ENCODE measurements at regions not wholly inside any gene's neighbourhood (a gene's known extent, or its start where the extent isn't known, plus 50 kb on each side); places are given as distances from the start of the nearest gene placed in this dataset.

GRCh38 chr13:89751432-89751930 lies 1596.0 kb upstream of the MIR17HG start:
- TF ChIP-seq CTCF (IDR thresholded peaks at IDR 0.05) (no peak), POLR2A (IDR thresholded peaks at IDR 0.05) (no peak), POLR2AphosphoS5 (IDR thresholded peaks at IDR 0.05) (no peak)
- Histone ChIP-seq H3K36me3 (no peaks in the 10 kb centered on the region), H3K27ac (no peak overlapping the region), H3K9me3 (peaks cover 4 to 9% of the 10 kb centered on the region in 2 donors), H3K27me3 (no peaks in the 10 kb centered on the region), H3K4me3 (no peak overlapping the region), H3K4me1 (no peaks in the 10 kb centered on the region)
- no peak for DNase-seq (ENCODE audit: low spot score in 2 of 2)
- intact Hi-C loops (cut with DNase I; ENCODE audit: low total_unique reads) = no loop called here

GRCh38 chr13:89752394-89752793 lies 1595.1 kb upstream of the MIR17HG start:
- no peaks in the 10 kb centered on the region for H3K27me3 ChIP-seq
- H3K4me3 ChIP-seq = no peak overlapping the region
- H3K36me3 ChIP-seq = no peaks in the 10 kb centered on the region
- H3K4me1 ChIP-seq = no peaks in the 10 kb centered on the region
- peaks cover 4 to 13% of the 10 kb centered on the region in 2 donors for H3K9me3 ChIP-seq
- no peak for DNase-seq (ENCODE audit: low spot score in 2 of 2)
- intact Hi-C loops (cut with DNase I; ENCODE audit: low total_unique reads) = no loop called here
- H3K27ac ChIP-seq = no peak overlapping the region
- TF ChIP-seq CTCF (IDR thresholded peaks at IDR 0.05) = no peak
- no peak for TF ChIP-seq POLR2A (IDR thresholded peaks at IDR 0.05)
- no peak for TF ChIP-seq POLR2AphosphoS5 (IDR thresholded peaks at IDR 0.05)

- no peak for TF ChIP-seq CTCF (IDR thresholded peaks at IDR 0.05)
- TF ChIP-seq POLR2AphosphoS5 (IDR thresholded peaks at IDR 0.05) = no peak
- TF ChIP-seq POLR2A (IDR thresholded peaks at IDR 0.05) = no peak
- DNase-seq (ENCODE audit: low spot score in 2 of 2) = no peak
- intact Hi-C loops (cut with DNase I; ENCODE audit: low total_unique reads) = no loop called here
- no peak overlapping the region for H3K4me3 ChIP-seq
- no peak overlapping the region for H3K27ac ChIP-seq
- H3K9me3 ChIP-seq = peaks cover 4 to 13% of the 10 kb centered on the region in 2 donors
- no peaks in the 10 kb centered on the region for H3K36me3 ChIP-seq
- H3K4me1 ChIP-seq = no peaks in the 10 kb centered on the region
- H3K27me3 ChIP-seq = no peaks in the 10 kb centered on the region
Observed at GRCh38 chr13:89755729-89756492, 1591.6 kb upstream of the MIR17HG start.

- DNase-seq (ENCODE audit: low spot score in 2 of 2) = no peak
- intact Hi-C loops (cut with DNase I; ENCODE audit: low total_unique reads) = no loop called here
- Histone ChIP-seq H3K27me3 (no peaks in the 10 kb centered on the region), H3K9me3 (no peaks in the 10 kb centered on the region), H3K27ac (no peak overlapping the region), H3K4me3 (no peak overlapping the region), H3K4me1 (no peaks in the 10 kb centered on the region), H3K36me3 (no peaks in the 10 kb centered on the region)
- TF ChIP-seq POLR2A (IDR thresholded peaks at IDR 0.05) (no peak), CTCF (IDR thresholded peaks at IDR 0.05) (no peak), POLR2AphosphoS5 (IDR thresholded peaks at IDR 0.05) (no peak)
Observed at GRCh38 chr13:89763005-89763404, 1584.5 kb upstream of the MIR17HG start.

- intact Hi-C loops (cut with DNase I; ENCODE audit: low total_unique reads) = no loop called here
- Histone ChIP-seq H3K4me3 (no peak overlapping the region), H3K27me3 (no peaks in the 10 kb centered on the region), H3K9me3 (no peaks in the 10 kb centered on the region), H3K4me1 (no peaks in the 10 kb centered on the region), H3K36me3 (no peaks in the 10 kb centered on the region), H3K27ac (no peak overlapping the region)
- no peak for TF ChIP-seq CTCF (IDR thresholded peaks at IDR 0.05)
- no peak for TF ChIP-seq POLR2AphosphoS5 (IDR thresholded peaks at IDR 0.05)
- no peak for DNase-seq (ENCODE audit: low spot score in 2 of 2)
Observed at GRCh38 chr13:89783221-89783755, 1564.2 kb upstream of the MIR17HG start.
